ENCODE measurements at regions not wholly inside any gene's neighbourhood (a gene's known extent, or its start where the extent isn't known, plus 50 kb on each side); places are given as distances from the start of the nearest gene placed in this dataset.
"Not testable (repeated sequence)": the region's sequence is repeated elsewhere in the genome, so short reads cannot be mapped to it uniquely, and the experiment has no call there.

DNA sequence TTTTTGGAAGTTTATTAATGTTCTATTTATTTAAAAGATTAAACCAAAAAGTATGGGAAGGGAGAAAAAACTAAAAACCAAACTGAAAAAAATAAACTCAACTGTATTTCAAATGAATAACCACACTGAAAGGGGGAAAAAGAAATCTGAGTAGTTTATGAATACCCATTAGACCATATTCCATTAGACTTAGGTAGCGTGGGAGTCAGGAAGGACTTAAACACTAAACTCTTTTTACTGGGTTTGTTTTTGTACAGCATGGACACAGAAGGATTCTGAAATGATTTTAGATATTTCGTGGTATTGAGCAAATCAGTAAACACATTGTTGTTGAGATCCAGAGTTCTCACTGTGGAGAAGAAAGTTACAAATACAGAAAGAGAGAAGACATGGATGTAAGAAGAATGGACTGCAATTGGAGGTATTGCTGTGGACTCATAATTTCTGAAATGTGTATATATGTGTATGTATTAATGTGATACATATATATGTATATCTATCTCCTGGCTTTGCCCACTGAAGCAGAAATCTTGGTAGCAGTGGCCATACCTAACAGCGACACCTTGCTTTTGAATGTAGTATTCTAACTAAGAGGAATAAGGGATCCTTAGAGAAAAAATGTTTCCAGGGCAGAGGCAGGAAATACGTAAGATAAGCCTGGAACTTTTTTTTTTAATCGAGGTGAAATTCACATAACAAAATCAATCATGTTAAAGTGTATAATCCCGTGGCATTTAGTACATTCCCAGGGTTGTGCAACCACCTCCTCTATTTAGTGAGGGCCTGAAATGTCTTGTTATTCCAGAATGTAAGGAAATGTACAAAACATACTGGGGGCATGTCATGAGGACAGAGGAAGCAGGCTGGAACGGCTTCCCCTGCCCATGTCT, 228.8 kb downstream of the SMARCA2 start:
- no peak for DNase-seq

GRCh38 chr9:2247340-2247739, 232.2 kb downstream of the SMARCA2 start:
- DNase-seq: no peak

DNA sequence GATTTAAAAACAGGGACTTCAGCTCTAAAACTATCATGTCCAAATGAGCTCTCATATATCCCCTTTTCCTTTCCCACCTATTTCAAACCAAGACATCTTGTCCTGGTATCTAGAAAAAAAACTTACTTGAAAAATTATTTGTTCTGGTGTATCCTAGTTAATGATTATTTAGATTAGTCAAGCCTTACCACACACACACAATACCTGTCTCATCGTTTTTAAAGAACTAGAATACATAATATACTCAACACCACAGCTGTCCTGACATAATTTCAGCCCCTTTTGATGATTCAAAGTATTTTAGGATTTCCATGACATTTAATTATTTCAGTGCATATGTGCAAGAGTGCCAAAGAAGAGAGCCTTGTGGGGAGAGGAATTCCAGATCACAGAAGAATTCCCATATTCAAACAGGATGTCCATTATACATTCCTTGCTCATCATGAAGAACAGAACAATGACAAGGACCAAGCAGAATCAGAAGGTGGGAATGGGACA, 233.7 kb downstream of the SMARCA2 start:
- no peak for DNase-seq

- DNase-seq: no peak
Measured at GRCh38 chr9:2253636-2254580, 238.8 kb downstream of the SMARCA2 start.

DNA sequence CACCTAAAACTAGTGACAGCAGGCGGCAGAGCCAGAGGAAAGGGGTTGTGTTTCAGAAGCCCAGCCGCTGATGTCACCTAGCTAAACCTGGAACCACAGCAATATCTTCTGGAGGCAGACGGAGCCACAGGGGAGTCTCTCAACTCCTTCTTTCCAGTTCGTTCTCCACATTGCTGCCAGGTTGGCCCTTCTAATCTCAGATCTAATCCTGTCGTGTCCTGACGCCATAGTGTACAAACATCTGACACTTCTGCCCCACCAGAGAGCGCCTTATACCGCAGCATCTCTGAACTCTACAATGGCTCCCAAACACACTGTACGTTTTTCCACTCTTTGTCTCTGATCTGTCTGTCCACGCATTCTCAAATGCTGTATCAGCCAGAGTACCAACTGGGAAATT, 240.0 kb downstream of the SMARCA2 start:
- DNase-seq: no peak

DNA sequence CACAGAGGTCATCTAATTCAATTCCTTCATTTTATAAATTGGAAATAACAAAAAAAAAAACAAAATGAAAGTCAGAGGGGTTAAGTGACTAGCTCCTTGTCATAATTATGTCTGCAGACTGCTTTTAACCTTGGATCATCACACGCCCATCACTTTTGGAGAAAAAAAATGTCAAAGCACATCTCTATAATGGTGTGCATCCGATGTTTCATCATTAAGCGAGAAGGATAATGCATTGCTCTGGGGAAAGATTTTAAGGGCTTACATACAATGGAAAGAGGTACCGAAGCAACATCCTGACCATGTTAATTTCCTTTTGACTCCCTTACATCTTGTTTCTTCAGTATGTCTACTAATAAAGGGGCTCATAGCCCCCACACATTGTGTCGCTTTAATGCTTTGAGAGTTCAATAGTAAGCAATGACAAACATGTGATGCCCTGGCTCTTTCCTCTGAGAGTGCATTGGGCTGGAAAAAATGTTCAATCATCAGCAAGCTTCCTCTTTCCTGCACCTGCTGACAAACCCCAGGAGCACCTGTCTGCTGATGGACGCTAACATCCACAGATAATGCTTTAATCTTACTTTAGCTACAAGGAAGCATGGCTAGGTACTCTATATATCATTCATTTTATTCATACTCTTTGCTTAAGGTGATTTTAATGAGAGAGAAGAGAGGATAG, 242.2 kb downstream of the SMARCA2 start:
- no peak for DNase-seq

GRCh38 chr9:2260417-2261306, 245.5 kb downstream of the SMARCA2 start:
- no peak for DNase-seq

DNA sequence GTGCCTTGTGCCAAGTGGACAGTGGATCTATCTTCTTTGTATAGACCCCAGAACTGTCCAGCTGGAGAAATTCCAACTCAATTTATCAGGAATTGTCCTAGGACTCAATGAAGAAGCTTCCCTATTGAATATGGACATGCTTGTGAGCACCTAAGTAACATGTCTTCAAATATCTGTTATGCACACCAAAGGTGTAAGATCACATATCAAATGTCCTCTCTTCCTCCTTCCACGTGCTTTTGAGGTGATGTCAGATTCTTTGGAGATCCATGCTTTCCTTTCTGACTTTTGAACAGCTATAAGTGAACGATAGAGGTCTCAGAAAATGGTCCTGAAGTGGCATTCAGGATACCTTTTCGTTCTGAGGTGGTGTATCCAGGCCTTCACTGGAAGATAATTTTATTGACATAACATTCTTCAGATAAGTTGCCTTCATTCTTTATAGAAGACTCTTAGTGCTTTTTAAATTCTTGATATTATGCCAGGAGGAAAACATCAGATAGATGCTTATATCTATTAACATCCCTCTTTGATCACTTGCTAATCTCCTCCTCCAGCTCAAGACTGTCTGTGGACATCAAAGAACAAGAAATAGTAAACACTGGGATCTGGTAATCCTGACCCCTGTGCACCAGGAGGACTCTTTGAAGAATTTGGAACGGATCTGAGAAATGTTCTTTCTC, 246.4 kb downstream of the SMARCA2 start:
- no peak for DNase-seq

GRCh38 chr9:2262386-2263071, 247.4 kb downstream of the SMARCA2 start:
- peak; percentile 13 for DNase-seq

- DNase-seq: no peak
Measured at GRCh38 chr9:2263111-2263510, 248.0 kb downstream of the SMARCA2 start.

DNA sequence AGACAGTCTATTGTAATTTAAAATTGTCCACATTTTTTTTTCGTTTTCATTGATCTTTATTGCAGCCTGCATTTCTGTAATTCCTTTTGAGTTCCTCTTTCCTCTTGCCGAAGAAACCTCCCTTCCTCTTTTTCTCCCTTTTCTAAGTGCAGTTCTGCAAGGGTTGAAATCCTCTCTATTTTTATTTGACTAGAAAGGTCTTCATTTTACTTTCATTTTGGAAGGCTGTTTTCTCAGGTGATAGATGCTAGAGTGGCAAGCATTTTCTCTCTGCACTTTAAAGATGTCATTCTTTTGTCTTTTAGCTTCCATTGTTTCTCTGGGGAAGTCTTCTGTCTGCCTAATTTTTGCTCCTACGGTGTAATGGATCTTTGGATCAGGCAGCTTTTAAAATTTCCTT, 248.5 kb downstream of the SMARCA2 start:
- no peak for DNase-seq

DNA sequence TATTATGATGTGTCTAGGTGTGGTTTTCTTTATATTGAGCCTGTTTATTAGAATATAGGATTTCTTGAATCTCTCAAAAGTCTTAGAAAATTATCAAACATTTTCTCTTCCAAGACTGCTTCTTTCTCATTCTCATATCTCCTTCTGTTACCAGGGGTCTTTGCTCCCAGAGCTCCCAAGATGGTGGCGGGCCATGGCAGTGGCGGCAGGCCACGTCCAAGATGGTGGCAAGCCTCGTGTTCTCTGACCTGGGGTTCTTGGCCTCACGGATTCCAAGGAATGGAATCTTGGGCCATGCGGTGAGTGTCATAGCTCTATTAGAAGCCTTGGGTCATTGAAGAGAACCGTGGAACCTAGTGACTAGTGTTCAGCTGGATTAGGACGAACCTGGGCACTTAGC, 248.9 kb downstream of the SMARCA2 start:
- no peak for DNase-seq

DNA sequence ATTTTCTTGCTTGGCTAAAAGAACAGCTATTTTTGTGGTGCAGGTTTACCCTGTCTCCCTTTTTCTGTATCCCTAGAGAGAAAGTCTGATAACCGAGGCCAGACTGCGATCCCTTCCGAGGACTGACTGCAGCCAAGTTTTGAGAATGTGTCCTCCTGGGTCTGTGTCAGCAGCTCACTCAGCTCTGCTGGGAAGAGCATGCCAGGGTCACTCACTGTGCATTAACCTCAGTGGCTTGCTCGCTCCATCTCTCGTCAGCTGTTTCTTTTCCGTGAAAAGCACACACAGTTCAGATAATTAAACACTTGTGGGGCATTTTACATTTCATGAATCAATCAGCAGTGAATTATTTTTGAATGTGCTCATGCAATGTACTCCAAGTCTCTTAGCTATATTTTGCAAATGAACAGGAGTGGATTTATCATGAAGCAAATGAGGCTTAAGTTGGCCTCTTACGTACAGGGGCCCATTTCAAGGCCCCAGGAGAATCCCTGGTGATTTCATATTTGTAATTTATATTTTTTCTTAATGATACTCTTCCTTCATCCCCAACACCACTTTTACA, 252.1 kb downstream of the SMARCA2 start:
- DNase-seq: no peak

DNA sequence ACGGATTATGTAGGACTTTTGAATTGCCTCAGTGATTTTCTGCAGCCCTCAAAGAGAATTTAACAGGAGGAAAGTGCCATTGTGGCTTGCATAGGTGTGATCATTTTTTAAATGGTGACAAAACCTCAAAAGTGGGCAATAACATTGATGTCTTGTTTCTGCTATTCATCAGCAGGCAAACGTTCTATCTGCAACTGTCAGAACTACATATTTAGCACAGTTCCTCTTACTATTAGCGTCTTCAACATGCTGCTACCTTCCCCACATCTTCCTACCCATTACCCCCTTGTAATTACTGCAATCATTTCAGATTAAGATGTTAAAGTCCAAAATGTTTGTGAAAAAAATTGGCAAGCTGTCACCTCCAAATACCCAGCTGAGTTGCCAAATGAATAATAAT, 254.6 kb downstream of the SMARCA2 start:
- no peak for DNase-seq

DNA sequence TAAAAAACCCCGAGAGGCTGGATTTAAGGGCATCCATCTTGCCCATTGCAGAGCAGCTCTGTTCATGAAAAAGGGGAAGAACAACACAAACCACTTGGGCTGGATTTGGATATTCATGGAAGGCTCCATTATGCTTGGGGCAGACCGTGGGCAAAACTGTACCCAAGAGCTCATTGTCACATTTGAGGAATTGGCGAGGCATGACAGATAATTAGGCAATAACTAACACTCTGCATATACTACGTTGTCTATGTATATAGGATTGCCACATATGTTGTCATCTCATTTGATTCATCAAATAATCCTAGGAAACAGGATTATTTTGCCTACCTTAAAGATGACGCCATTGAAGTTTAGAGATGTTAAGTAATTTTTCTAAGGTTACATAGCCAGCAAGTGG, 255.4 kb downstream of the SMARCA2 start:
- DNase-seq: no peak

DNA sequence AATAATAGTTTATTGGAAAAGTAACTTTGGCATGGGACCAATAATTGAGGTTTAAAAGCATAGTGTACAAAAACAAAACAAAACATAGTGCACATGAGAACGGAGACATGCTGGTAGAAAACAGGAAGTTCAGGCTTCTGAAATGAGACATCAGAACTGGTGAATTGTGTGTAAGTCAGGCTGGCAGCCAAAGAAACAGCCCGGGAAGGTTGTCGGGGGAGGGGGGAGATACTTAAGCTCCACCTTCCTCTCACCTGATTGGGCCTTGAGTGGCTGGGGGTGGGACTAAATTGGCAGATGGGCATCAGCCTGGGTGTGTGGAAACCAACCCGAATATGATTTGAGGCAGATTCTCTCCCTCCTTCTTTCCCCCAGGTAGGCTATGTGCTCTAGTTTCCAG, 256.3 kb downstream of the SMARCA2 start:
- no peak for DNase-seq

DNA sequence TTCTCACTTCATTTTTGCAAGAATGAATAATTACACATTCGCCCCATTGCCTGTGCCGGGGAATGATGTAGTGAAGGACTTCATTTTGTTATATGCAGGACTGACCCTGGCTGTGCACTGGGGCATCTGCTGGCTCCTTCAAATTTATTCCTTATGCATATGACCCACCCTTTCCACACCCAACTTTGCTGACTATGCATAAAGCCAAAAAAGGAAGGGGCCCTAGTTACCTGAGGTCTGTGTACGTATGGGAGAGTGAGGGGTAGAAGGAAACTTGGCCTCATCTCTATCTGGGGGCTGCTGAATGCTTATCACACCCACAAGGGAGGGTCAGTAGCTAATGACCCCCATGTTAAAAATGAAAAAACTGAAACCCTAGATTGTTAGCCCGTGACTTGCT, 259.6 kb downstream of the SMARCA2 start:
- no peak for DNase-seq

- no peak for DNase-seq
Measured at GRCh38 chr9:2276296-2276695, 261.1 kb downstream of the SMARCA2 start.

DNA sequence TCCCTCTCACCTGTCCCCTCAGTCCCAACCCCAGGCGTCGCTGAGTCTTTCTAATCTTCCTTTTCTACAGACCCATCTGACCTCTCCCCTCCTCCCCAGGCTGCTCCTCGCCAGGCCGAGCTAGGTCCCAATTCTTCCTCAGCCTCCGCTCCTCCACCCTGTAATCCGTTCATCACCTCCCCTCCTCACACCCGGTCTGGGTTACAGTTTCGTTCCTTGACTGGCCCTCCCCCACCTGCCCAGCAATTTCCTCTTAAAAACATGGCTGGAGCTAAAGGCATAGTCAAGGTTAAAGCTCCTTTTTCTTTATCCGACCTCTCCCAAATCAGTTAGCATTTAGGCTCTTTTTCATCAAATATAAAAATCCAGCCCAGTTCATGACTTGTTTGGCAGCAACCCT, 262.0 kb downstream of the SMARCA2 start:
- DNase-seq: not testable (repeated sequence)

DNA sequence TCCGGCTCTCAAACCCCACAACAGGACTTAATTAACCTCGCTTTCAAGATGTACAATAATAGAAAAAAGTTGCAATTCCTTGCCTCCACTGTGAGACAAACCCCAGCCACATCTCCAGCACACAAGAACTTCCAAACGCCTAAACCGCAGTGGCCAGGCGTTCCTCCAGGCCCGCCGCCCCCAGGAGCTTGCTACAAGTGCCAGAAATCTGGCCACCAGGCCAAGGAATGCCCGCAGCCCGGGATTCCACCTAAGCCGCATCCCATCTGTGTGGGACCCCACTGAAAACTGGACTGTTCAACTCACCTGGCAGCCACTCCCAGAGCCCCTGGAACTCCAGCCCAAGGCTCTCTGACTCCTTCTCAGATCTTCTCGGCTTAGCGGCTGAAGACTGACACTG, 262.5 kb downstream of the SMARCA2 start:
- not testable (repeated sequence) for DNase-seq

Measured in NCI-H2227 treated with DMSO at 0.1 percent for 48 hours (cell line).